ENCODE measurements at regions not wholly inside any gene's neighbourhood (a gene's known extent, or its start where the extent isn't known, plus 50 kb on each side); places are given as distances from the start of the nearest gene placed in this dataset.

GRCh38 chr2:65586516-65586915 is 154.1 kb upstream of the SPRED2 start (continued):
- TF ChIP-seq RNF2 (IDR thresholded peaks at IDR 0.05; ENCODE audit: borderline replicate concordance, low read depth, low read length, missing control alignments, poor library complexity, severe bottlenecking) (no peak), POU5F1 (IDR thresholded peaks at IDR 0.05; ENCODE audit: low read depth, low read length) (no peak), HDAC2 (IDR thresholded peaks at IDR 0.05; ENCODE audit: borderline replicate concordance in 1 of 2, low read depth in 2 of 2, low read length in 2 of 2) (no peak), POLR2A (IDR thresholded peaks at IDR 0.05; ENCODE audit: control extremely low read depth in 1 of 2, low read depth in 2 of 2, low read length in 2 of 2) (no peak), SIRT6 (IDR thresholded peaks at IDR 0.05; ENCODE audit: low read length) (no peak), SRF (IDR thresholded peaks at IDR 0.05; ENCODE audit: low read depth, low read length) (no peak), ZNF274 (IDR thresholded peaks at IDR 0.05; ENCODE audit: borderline replicate concordance, extremely low read depth, low read length) (no peak)
